GM18507 (cell line): ENCODE measurements at regions not wholly inside any gene's neighbourhood (a gene's known extent, or its start where the extent isn't known, plus 50 kb on each side); places are given as distances from the start of the nearest gene placed in this dataset.

Experiments
- DNase-seq: peaks from one replicate; pipeline ENCODE4 v3.0.0; 2011; ENCODE audit warnings: low read depth; ENCODE audit not compliant: insufficient read length; ENCODE audit errors: extremely low spot score
- FAIRE-seq: peaks from 2 replicates; lab custom pipeline; 2011; peaks lifted over from hg19 to GRCh38; lab: Jason Lieb, UNC

DNA sequence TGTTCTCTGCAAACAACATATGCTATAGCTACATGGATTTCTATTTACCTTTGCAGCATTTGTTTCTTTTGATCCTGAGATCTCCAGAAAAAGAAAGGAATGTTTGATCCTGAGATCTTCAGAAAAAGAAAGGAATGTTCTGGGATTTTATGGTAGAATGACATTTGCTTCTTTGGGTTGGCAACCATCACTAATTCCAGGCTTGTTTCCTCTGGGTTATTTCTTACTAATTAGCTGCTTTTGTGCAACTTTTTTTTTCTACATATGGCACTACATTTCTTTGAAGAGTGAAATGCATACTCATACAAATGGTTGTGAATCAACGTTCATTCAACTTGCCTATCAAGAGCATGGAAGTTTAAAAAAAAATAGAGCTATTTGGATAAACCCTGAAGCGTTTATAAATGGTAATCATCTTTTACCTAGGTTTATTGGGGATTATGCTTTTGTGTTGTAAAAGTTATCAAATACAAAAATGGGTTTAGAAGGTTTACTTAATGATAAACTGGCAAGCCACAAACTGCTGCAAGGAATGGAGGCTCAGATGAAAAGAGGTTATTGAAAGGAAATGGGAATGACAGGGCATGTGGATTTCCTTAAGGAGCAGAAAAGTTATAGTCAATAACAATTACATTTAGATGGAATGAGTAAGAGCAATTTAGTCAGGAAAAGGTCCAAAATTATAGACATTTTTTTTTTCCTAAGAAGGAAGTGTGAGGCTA is 95.6 kb upstream of the PCDH18 start:
- FAIRE-seq = no peak

GRCh38 chr4:137626942-137627738 is 94.8 kb upstream of the PCDH18 start:
- DNase-seq = no peak
- FAIRE-seq = no peak

More for the DNA sequence above, 95.6 kb upstream of the PCDH18 start:
- DNase-seq = no peak

DNA sequence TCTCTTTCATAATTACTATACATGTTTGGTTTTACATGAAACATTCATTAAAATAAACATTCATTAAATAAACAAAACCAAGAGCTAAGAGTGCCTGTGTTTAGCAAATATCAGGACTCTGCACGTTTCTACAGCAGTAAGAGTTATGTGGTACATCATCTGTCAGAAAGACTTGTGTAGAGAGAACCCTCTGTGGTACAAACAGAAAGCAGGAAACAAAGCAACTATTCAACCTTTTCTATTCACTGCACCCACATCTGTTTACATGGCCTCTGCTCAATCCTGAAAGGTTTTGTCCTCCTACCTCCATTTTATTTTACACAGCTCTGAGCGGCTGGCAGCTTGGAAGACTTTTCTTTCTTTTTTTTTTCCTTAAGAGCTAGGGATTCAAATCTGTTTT is 90.7 kb upstream of the PCDH18 start:
- DNase-seq (no peak), FAIRE-seq (no peak)

DNA sequence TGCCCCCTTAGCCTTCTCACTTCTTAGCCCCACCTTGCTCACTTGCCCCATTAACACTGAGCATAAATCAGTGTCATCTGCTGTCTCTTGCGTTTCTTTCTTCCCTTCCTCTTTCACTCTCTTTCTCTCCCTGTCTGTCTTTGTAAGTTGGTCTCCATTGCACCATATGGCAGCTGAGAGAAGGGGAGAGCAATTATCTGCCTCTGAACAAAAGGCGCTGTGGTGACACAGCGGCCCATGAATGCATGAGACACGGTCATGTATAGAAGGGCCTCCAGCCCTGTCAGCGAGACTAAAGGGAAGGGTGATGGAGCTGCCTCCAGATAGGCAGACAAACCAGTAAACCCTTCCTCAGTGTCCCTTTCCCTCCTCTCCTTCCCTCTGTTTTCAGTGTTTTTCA is 88.8 kb upstream of the PCDH18 start:
- no peak for DNase-seq
- FAIRE-seq = no peak

GRCh38 chr4:137614491-137614890 is 82.2 kb upstream of the PCDH18 start:
- FAIRE-seq (no peak), DNase-seq (no peak)

DNA sequence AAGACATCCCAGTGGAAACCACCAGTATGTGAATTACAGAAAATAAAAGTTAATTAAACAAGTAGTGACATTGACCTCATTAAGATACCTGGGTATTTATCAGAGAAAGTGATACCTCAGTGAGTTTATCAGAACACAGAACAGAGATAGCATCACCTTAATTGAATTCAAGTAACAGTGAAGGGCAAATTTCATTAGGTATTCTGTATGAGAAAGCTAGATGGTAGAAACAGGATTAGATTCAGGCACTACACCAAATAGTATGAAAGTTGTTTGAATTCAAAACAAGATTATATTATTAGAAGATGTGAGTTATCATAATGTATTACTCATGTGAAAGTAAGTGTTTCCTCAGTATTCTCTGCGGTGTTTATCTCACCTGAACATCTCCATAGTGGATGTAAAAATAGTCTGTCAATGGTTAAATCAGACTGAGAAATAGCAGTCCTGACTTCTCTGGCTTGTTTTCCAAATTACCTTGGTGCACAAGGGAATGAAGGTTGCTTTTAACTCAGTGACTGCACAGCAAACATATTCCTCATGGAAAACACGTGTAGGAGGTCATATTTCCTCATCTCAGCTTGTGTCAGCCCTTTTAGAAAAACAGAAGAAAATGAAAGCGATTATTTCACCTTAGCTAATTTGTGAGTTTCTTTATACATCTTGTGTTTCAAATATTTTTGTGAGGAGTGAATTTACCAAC is 79.9 kb upstream of the PCDH18 start:
- DNase-seq (no peak), FAIRE-seq (no peak)

- FAIRE-seq = no peak
- DNase-seq = no peak
These were observed 78.7 kb upstream of the PCDH18 start for GRCh38 chr4:137610960-137611359.

- no peak for FAIRE-seq
- DNase-seq = no peak
These were observed 77.6 kb upstream of the PCDH18 start for GRCh38 chr4:137609718-137610430.

- FAIRE-seq (no peak), DNase-seq (no peak)
These were observed 75.8 kb upstream of the PCDH18 start for GRCh38 chr4:137608085-137608484.

- DNase-seq (no peak), FAIRE-seq (no peak)
These were observed 70.1 kb upstream of the PCDH18 start for GRCh38 chr4:137602436-137602835.

GRCh38 chr4:137601934-137602333 is 69.6 kb upstream of the PCDH18 start:
- DNase-seq (no peak), FAIRE-seq (no peak)

GRCh38 chr4:137599734-137600133 is 67.4 kb upstream of the PCDH18 start:
- FAIRE-seq (no peak), DNase-seq (no peak)

GRCh38 chr4:137597752-137598430 is 65.6 kb upstream of the PCDH18 start:
- no peak for DNase-seq
- FAIRE-seq = no peak

- DNase-seq (no peak), FAIRE-seq (no peak)
These were observed 55.5 kb upstream of the PCDH18 start for GRCh38 chr4:137587796-137588195.

GRCh38 chr4:137583671-137584070 is 51.4 kb upstream of the PCDH18 start:
- DNase-seq (no peak), FAIRE-seq (no peak)
